ENCODE measurements at regions not wholly inside any gene's neighbourhood (a gene's known extent, or its start where the extent isn't known, plus 50 kb on each side); places are given as distances from the start of the nearest gene placed in this dataset.

- Mint-ChIP-seq H3K4me1 (ENCODE audit: low read depth) (no peaks in the 10 kb centered on the region), H3K27ac (no peak overlapping the region), H3K4me3 (no peak overlapping the region), H3K9me3 (no peaks in the 10 kb centered on the region), H3K36me3 (ENCODE audit: low read depth) (no peaks in the 10 kb centered on the region), H3K27me3 (no peaks in the 10 kb centered on the region)
- Histone ChIP-seq H3K9me3 (ENCODE audit: control insufficient read depth in 1 of 2, insufficient read depth in 1 of 2, low read length in 2 of 2) (peaks cover 0 to 5% of the 10 kb centered on the region in 2 experiments), H3K4me1 (ENCODE audit: insufficient read depth, low read length) (no peaks in the 10 kb centered on the region), H3K27ac (ENCODE audit: low read depth in 1 of 2, low read length in 2 of 2) (no peak overlapping the region), H3K36me3 (ENCODE audit: insufficient read depth, low read length) (no peaks in the 10 kb centered on the region), H3K27me3 (ENCODE audit: control insufficient read depth in 1 of 2, insufficient read depth in 2 of 2, low read length in 2 of 2) (no peaks in the 10 kb centered on the region), H3K4me3 (ENCODE audit: low read length) (no peak overlapping the region)
- DNase-seq (no peak), ATAC-seq (ENCODE audit: poor library complexity) (no peak)
- POLR2A ChIA-PET = no interaction called here
- CTCF ChIA-PET = no interaction called here
- intact Hi-C loops (cut with DNase I, micrococcal nuclease) = no loop called here
- no peak for TF ChIP-seq CTCF (IDR thresholded peaks at IDR 0.05)
Measured at GRCh38 chr3:94378322-94378721, 315.5 kb downstream of the NSUN3 start.

GRCh38 chr3:94379264-94379663 is 316.4 kb downstream of the NSUN3 start:
- H3K27ac Mint-ChIP-seq = no peak overlapping the region
- H3K36me3 Mint-ChIP-seq (ENCODE audit: low read depth) = no peaks in the 10 kb centered on the region
- DNase-seq = no peak
- no peak overlapping the region for H3K4me3 Mint-ChIP-seq
- no peaks in the 10 kb centered on the region for H3K4me1 Mint-ChIP-seq (ENCODE audit: low read depth)
- H3K27ac ChIP-seq (ENCODE audit: low read depth in 1 of 2, low read length in 2 of 2) = no peak overlapping the region
- no peaks in the 10 kb centered on the region for H3K36me3 ChIP-seq (ENCODE audit: insufficient read depth, low read length)
- no peaks in the 10 kb centered on the region for H3K27me3 Mint-ChIP-seq
- no peaks in the 10 kb centered on the region for H3K27me3 ChIP-seq (ENCODE audit: control insufficient read depth in 1 of 2, insufficient read depth in 2 of 2, low read length in 2 of 2)
- no peak overlapping the region for H3K4me3 ChIP-seq (ENCODE audit: low read length)
- intact Hi-C loops (cut with DNase I, micrococcal nuclease) = no loop called here
- TF ChIP-seq CTCF (IDR thresholded peaks at IDR 0.05) = no peak
- H3K4me1 ChIP-seq (ENCODE audit: insufficient read depth, low read length) = no peaks in the 10 kb centered on the region
- no peaks in the 10 kb centered on the region for H3K9me3 Mint-ChIP-seq
- H3K9me3 ChIP-seq (ENCODE audit: control insufficient read depth in 1 of 2, insufficient read depth in 1 of 2, low read length in 2 of 2) = peaks cover 0 to 8% of the 10 kb centered on the region in 2 experiments
- CTCF ChIA-PET = no interaction called here
- POLR2A ChIA-PET = no interaction called here
- no peak for ATAC-seq (ENCODE audit: poor library complexity)

- ChIA-PET POLR2A (no interaction called here), CTCF (no interaction called here)
- Mint-ChIP-seq H3K27ac (no peak overlapping the region), H3K36me3 (ENCODE audit: low read depth) (no peaks in the 10 kb centered on the region), H3K27me3 (no peaks in the 10 kb centered on the region), H3K4me3 (no peak overlapping the region), H3K9me3 (peaks cover 2% of the 10 kb centered on the region), H3K4me1 (ENCODE audit: low read depth) (no peaks in the 10 kb centered on the region)
- TF ChIP-seq CTCF (IDR thresholded peaks at IDR 0.05) = no peak
- H3K36me3 ChIP-seq (ENCODE audit: insufficient read depth, low read length) = no peaks in the 10 kb centered on the region
- H3K4me1 ChIP-seq (ENCODE audit: insufficient read depth, low read length) = no peaks in the 10 kb centered on the region
- no peak overlapping the region for H3K4me3 ChIP-seq (ENCODE audit: low read length)
- ATAC-seq (ENCODE audit: poor library complexity) (no peak), DNase-seq (no peak)
- no peaks in the 10 kb centered on the region for H3K9me3 ChIP-seq (ENCODE audit: control insufficient read depth in 1 of 2, insufficient read depth in 1 of 2, low read length in 2 of 2)
- H3K27ac ChIP-seq (ENCODE audit: low read depth in 1 of 2, low read length in 2 of 2) = no peak overlapping the region
- intact Hi-C loops (cut with DNase I, micrococcal nuclease) = no loop called here
- no peaks in the 10 kb centered on the region for H3K27me3 ChIP-seq (ENCODE audit: control insufficient read depth in 1 of 2, insufficient read depth in 2 of 2, low read length in 2 of 2)
Measured at GRCh38 chr3:94394885-94395284, 332.0 kb downstream of the NSUN3 start.
